ENCODE measurements at regions not wholly inside any gene's neighbourhood (a gene's known extent, or its start where the extent isn't known, plus 50 kb on each side); places are given as distances from the start of the nearest gene placed in this dataset.
A peak's percentile ranks its signal among the peaks of the same experiment; 100 is the strongest.

DNA sequence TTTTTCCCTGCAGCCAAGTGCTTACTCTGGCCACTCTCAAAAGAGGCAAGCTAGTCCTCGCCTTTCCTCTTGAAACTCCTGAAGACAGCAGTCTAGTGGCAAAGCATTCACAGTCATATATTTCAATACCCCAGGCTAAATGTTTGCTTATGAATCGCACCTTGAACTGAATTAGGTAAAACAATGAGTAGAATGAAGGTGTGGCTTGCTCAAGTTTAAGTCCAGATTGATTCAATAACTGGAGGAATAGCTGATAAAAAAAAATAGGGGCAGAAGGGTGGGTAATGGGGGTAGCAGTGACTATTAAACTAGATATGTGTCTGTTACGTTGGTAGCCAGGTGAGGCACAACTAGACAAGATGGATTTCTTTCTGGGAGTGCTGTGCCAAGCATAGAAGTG is 88.2 kb upstream of the EPB41L3 start:
- no peak for DNase-seq

DNA sequence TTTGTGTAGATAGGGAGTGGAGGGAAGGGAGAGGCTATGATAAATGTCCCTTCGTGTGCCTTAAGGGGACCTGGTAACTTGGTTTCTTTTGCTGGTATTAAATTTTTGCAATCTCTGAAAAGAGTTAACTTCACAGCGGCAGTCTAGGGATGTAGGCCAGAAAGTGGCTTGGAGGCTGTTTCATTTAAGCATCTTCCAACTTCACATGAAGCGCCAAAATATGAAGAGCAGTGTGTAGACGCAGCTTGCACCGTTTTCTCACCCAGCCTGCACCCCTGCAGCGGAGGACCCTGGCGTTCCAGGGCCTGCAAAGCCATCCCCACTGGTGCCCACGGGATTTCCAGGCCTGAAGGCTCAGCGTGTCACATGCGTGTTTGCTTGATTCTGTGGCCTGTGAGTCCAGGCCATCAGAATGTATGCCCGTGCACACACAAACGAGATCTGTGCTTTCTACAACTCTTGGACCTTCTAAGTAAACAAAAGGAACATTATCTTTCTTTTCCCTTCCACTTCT is 87.2 kb upstream of the EPB41L3 start:
- DNase-seq, result no peak

DNA sequence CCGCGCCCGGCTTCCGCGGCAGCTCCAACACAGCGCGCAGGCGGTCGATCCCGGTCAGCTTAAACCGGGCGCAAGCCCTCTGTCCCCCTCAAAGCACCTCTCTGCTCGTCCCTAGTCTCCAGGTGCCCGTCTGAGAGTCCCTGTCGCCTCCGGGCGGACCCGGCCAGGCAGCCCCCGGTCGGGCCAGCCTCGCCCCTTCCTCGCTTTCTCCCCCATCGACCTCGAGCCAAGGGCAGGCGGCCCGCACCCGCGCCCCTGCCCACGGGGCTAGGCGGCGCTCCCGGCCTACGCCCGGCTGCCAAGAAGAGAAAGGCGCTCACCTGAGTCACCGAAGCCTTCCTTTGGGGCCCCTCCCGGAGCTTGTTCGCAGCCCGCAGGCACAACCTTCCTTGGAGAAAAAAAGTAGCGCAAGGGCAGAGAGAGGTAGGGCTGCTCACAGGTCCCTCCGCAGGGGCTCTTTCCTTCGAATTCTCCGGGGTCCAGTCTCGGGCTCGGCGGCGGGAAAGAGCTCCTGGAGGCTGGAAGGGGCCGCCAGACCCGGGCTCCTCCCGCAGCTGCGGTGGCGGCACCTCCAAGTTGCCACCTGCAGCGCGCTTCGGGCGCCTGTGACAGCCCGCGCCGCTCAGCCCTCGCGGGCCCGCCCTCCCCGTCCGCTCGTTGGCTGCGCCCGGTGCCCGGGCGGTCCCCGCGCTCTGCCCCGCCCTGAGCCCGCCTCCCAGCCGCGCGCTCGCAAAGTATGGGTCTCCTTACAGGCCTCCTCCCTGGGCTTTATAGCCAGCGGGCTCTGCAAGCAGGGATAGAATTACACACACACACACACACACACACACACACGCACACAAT is 86.5 kb upstream of the EPB41L3 start:
- peak; percentile 37 to 57 for DNase-seq

DNA sequence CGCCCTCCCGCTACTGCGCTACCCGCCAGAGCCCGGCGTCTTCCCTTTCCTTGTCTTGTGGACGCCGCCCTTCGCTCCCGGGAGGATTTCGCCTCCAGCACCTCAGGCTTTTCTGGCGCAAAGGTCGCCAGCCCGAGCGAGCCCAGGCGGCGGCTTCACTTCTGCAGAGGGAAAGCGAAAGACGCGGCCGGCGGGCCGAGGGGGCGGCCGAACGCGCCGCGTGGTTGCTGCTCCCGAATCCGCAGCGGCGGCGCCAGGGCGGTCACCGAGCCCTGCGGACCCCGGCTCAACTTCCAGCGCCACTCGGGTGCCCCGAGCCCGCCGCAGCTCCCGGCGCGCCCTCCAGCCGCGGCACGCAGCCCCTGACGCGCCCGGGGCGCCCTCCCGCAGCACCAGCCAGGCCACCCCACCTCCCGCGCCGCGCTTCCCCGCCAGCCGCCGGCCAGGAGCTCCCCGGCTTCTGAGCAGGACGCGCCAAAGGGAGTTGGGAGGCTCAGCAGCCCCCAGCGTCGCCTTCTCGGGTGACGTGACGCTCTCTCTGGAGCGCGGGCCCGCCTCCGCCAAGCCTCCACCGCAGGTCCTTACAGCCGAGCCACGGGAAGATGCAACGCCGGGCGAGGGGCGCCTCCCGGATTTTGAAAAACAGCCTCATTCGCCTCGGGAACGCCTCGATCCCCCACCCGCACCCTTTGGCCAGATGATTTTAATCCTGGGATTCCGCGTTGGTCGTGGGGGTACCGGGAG is 84.9 kb upstream of the EPB41L3 start:
- DNase-seq, result peak; percentile 22 to 48

DNA sequence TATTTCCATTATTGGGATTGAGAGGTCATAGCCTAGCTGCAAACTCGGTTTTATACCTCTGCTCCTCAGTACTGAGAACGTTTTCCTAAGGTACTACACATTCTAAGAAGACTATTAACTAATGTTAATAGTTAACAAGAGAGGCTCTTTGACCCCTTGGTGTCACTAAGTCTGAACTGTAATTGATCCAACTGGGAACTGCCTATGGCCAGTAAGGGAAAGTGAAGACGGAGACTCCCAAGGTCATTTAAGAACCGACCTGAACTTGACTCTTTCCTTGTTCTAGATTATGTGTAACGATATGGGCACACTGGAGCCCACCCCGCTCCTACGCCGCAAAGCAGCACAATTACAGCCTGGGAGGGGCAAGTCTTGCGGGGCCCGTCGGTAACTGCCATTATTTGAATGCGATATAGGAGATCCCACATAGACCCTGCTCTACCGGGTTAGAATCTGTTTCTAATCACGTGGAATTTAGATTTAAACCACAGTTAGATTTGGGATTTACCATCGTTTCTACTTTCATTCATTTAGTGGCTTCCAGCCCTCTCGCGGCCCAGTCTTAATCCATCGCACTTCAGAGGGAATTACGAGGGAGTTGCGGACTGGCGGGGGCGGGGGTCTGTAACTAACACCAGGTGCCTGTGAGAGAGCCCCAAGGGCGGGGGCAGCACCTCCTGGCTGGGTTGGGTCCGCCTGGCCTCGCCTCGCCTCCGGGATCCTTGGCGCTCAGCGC is 84.1 kb upstream of the EPB41L3 start:
- DNase-seq, result no peak

DNA sequence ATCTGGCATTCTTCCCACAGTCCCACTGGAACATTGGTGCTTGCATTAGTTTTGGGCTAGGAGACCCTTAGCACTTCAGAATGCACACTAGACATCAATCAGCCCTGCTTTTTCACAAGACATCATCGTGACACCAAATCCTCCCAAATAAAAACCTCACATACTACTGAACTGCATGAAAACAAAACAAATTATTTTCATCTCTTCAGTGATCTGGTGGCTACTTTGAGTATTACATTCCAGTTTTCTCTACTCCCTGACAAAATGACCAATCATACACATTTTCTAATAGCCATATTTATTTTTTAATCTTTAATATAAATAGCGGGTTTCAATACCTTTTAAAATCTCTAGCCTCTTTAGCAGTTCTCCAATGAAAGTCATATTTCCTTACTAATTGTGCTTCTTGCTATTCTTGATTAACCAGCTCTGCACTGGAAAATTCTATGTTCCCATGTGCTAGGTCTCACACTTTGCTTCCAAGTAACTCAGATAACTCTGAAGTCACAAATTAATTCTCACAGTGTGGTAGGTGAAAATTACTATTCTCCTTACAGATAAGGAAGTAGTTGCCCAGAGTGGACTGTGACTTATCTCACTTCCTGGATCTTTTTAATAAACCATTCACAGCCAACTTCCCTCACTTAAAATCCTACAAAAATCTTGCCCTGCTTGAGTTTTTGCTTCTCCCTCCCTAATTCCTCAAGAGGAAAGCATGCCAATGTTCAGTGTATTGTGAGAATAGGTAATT is 82.5 kb upstream of the EPB41L3 start:
- DNase-seq, result peak in 1 of 2 donors; percentile 20

DNA sequence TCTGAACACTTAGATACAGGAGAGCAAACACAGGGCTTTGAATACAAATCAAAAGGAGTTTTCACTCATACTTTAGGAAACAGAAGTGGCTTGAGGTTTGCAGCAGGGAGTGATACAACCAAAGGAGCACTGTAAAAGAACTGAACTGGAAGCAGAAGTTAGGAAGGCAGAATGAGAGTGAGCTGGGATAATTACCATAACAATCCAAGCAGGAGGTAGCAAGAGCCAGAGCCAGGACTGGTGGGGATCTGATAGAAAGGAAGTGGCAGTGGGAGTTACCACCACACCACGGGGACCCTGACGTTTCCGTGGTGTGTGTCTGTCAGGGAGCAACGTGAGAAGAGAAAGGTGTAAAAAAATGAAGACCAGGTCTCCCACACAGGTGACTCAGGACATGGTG is 81.3 kb upstream of the EPB41L3 start:
- DNase-seq, result no peak

DNA sequence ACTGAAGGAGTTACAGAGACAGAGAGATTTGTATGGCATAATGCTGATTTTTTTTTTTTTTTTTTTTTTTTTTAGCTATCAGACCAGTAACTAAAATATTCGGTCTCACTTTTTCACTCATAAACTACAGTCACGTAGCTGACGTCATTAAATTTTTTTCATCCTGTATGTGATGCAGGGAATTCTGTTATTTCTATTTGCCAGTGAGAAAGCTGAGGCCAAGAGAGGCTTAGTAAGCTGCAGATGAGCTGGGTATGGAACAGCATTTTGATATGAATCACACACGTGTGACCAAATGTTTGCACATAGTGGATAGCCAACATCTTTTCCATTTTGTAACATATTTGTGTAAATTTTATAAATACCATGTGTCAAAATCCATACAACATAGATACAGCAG is 79.1 kb upstream of the EPB41L3 start:
- DNase-seq, result no peak

DNA sequence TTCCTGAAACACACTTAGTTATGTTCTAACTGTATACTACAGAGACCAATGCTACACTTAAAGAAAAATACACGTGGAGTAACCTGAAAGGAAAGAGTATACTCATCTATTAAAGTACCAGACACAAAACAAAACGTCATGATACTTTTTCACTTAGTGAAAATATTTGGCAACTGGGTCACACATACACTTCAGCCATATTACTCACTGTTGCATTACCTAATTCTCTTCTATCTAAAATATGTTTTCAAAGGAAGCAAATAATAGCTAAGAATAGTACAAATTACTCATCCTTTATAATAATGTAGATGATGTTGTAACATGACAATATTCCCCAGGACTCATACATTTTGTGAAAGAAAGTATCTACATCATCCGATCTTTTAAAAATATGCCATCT is 76.5 kb upstream of the EPB41L3 start:
- DNase-seq, result peak in 1 of 2 donors; percentile 20

DNA sequence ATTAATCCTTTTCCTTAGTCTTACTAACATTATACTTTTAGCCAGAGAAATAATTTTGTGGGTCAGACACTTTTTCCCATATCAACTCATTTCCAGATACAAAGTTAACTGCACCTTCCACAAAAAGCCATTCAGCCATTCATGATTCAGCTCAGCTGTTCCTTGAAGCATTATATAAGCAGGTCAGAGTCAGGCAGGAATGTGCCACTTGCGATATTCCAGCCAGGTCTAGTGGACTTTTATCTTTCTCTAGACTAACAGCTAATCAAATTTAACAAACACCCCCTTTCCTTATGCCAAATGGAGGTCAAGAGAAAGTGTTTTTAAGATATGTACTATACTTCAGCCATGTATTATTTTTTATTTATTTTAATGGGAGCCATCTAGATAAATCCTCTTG is 75.6 kb upstream of the EPB41L3 start:
- DNase-seq, result no peak

DNA sequence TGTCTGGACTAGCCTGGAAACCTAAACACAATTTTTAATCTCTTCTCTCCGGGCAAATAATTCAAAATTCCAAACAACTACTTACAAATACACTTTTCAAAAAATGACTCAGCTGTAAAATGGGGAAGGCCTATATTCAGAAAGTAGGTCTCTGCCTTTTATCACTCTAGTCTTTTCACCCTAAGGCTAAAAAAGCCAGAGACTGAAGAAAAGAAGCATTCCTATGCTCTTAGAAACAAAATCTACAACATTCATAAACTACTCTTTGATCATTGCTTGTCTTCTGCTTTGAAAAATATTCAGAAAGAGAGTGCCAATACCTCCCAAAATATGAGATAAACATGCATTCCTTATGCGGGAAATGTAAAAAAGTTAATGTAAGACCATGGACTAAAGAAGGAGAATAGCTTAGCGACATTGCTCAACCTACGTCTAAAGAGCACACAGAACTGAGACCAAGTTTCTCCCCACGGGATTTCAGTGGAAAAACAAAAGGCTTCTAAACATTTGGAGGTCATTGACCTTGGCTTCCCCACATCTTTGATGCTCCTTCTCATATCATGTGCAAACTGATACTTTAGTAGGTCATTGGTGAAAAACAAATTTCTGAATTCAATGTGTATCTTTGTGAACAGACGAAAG is 74.4 kb upstream of the EPB41L3 start:
- DNase-seq, result no peak

DNA sequence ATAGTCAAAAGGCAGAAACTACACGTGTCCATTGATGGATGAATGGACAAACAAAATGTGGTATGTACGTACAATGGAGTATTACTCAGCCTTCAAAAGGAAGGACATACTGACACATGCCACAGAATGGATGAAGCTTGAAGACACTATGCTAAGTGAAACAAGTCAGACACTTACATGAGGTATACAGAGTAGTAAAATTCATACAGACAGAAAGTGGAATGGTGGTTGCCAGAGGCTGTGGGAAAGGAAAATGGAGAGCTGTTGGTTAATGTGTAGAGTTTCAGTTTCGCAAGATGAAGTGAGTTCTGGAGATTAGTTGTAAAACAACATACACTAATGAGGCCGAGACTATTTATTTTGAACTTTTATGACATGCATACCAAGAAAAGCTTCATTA is 67.4 kb upstream of the EPB41L3 start:
- DNase-seq, result no peak

DNA sequence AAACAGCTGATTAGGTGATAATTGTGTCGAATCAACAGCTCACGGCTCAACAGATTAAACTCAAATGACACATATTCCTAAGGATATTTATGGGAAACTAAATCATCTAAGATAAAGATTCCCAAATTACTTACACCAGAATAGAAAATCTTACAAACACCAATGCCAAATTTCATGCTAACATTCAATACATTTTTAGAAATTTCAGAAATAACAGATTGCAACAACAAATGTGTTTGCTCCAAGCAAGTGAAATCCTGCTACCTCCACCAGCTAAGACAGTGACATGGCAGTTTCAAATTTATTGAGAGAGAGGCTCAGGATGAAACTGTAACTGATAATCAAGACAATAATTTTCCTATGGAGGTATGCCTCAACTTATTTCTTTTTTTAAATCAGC is 65.0 kb upstream of the EPB41L3 start:
- DNase-seq, result no peak

DNA sequence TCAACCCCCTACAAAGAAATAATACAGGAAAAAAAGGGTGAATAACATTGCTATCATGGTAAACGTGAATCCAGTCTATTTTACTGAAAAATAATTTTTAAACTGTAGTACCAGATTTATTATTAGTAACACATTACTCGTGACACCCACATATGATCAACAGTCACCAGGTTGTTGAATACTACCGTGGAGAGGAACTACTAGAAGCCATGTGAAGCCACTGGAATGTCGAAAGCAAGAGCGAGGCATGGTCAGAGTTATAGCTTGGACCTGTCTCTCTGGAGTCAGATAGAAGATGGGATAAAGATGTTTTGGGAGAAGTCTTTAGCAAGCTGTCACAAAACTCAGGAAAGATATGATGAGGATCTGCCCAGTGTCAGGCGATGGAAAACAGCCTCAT is 63.2 kb upstream of the EPB41L3 start:
- peak; percentile 9 to 52 for DNase-seq

DNA sequence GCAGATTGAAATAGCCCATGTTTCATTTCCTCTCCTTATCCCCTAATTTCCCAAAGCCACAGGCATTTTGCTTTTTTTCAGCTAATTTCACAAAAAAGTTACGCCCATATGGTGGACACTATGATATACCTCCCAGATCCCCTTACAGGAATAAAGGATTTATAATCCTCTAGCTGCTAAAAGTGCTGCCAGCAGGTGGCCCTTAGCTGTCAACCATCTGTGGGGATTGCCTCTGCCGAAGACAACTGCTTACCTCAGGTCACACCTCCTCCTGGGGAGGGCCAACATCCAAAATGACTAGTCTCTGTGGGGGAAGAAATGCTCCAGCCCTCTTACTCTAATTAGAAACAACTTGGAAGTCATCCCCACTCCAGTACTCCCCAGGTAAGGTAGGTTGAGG is 61.0 kb upstream of the EPB41L3 start:
- DNase-seq, result no peak

DNA sequence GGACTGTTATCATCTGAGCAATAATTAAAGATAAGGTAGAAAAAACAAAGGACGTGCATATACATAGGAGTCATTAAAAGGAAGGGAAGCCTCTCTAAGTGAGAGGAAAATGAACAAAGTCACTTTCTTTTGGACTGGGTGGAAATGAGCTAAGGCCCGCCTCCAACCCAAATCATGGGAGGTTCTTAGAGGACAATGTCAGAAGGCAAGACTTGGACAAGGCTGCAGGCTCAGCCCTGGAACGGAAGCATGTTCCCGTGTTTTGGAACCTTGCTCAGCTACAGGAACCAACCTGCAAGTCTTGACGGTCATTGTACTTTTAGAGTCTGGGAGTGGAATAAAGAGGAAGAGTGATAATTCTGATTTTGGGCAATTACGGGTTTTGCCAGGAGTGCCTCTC is 59.4 kb upstream of the EPB41L3 start:
- no peak for DNase-seq

DNA sequence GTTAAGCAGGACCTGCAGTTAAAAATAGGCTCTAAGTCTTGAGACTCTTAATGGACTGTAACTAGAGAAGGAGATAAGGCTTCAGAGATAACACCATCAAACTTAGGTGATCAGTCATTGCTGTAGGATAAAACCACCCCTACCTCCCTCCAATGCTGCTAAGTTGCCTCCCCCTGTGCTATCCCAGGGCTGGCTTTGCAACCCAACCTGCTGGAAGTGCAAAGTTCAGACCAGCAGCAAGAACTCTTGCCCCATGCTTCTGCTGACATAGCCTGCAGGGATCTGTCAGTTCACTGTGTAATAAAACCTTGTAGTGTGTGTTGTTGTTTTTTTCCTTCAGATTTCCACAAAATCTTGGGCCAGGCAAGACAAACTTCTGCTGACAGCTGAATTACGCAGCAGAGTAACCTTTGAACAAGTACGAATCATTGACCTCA is 57.4 kb upstream of the EPB41L3 start:
- no peak for DNase-seq

DNA sequence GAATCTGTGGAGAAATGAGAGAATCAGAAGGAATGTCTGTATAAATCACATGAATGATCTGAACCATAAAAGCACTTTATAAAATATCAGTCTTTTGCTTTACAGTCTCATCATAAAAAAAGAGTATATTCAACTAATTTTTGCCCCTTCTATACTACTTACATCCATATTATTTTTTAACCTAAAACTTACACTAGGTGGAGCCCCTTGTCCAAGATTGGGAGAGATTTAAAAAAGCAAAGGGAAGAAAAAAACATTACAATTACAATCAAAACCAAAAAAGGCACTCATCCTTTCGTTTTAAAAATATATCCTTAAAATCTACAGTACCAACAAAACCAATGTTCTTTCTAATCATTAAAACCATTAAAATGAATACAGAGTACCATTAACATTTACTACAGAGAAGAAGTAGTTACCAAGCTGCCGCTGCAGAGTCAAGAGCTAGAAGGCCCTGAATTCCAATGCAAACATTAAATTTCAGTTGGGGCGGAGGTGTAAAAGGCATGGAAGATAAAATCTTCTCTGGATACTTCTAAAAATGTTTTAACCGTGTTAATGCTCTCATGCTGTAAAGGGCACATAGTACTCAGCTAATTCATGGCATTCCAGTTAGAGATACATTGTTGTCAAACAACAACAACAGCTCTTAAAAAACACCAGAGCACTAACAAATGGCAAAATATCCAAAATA is 56.7 kb upstream of the EPB41L3 start:
- DNase-seq, result peak in 1 of 2 donors; percentile 43

DNA sequence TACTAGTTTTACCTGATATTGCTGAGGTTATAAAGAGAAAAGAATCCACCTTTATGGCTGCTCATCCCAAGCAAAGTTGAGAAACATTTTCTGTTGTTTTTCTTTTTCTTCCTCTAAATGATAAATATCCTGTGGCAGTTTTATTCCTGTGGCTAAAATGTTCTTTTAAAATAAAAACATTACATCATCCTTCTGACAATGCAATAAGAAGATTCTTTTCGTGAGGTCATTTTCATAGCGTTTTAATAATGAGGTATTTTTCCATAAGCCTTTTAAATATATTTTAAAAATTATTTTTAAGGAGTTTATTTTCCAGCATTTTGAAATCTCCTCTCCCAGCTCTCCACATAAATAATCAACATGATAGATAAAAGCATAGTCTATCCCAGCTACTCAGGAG is 52.8 kb upstream of the EPB41L3 start:
- DNase-seq, result no peak

Measured in inflammatory macrophage (primary cell).